WI38 (cell line): ENCODE measurements at regions not wholly inside any gene's neighbourhood (a gene's known extent, or its start where the extent isn't known, plus 50 kb on each side); places are given as distances from the start of the nearest gene placed in this dataset.

ENCODE experiments used
- H3K4me3 ChIP-seq: 2 replicates; pipeline ENCODE4 v1.5.1; 2011; ENCODE audit warnings: low read depth, mild to moderate bottlenecking, control low read depth, low read length
- CTCF ChIP-seq: IDR thresholded peaks from 2 replicates; pipeline ENCODE4 v1.5.1; 2012; ENCODE audit warnings: low read depth, mild to moderate bottlenecking, control low read depth, low read length

- H3K4me3 ChIP-seq: no peak overlapping the region
- no peak for TF ChIP-seq CTCF
Observed at GRCh38 chr2:156151351-156151750, 181.2 kb downstream of the NR4A2 start.

- no peak overlapping the region for H3K4me3 ChIP-seq
- TF ChIP-seq CTCF: no peak
Observed at GRCh38 chr2:156147594-156148330, 184.8 kb downstream of the NR4A2 start.

- TF ChIP-seq CTCF: no peak
- H3K4me3 ChIP-seq: no peak overlapping the region
Observed at GRCh38 chr2:156145976-156146375, 186.5 kb downstream of the NR4A2 start.

GRCh38 chr2:156145469-156145868 lies 187.1 kb downstream of the NR4A2 start:
- no peak overlapping the region for H3K4me3 ChIP-seq
- no peak for TF ChIP-seq CTCF

GRCh38 chr2:156136566-156136965 lies 196.0 kb downstream of the NR4A2 start:
- no peak overlapping the region for H3K4me3 ChIP-seq
- TF ChIP-seq CTCF: no peak

GRCh38 chr2:156134887-156135286 lies 197.6 kb downstream of the NR4A2 start:
- no peak overlapping the region for H3K4me3 ChIP-seq
- no peak for TF ChIP-seq CTCF

GRCh38 chr2:156132941-156133340 lies 199.6 kb downstream of the NR4A2 start:
- TF ChIP-seq CTCF: no peak
- H3K4me3 ChIP-seq: no peak overlapping the region
